COLO829 (cell line): ENCODE measurements at regions not wholly inside any gene's neighbourhood (a gene's known extent, or its start where the extent isn't known, plus 50 kb on each side); places are given as distances from the start of the nearest gene placed in this dataset.
"Not testable (repeated sequence)": the region's sequence is repeated elsewhere in the genome, so short reads cannot be mapped to it uniquely, and the experiment has no call there.

ENCODE experiments used
- DNase-seq: peaks from one replicate; pipeline ENCODE4 v3.0.0; 2012; ENCODE audit warnings: low spot score

GRCh38 chrX:149420566-149420965 lies 84.5 kb downstream of the IDS start:
- DNase-seq = not testable (repeated sequence)

GRCh38 chrX:149398027-149398426 lies 107.1 kb downstream of the IDS start:
- no peak for DNase-seq

GRCh38 chrX:149392921-149393320 lies 112.2 kb downstream of the IDS start:
- DNase-seq = no peak

- no peak for DNase-seq
Measured at GRCh38 chrX:149383852-149384251, 121.3 kb downstream of the IDS start.

GRCh38 chrX:149374751-149375150 lies 130.4 kb downstream of the IDS start:
- no peak for DNase-seq

- DNase-seq = no peak
Measured at GRCh38 chrX:149372866-149373265, 132.2 kb downstream of the IDS start.

- no peak for DNase-seq
Measured at GRCh38 chrX:149371986-149372385, 133.1 kb downstream of the IDS start.

GRCh38 chrX:149370097-149370496 lies 135.0 kb downstream of the IDS start:
- DNase-seq = no peak

GRCh38 chrX:149365552-149365951 lies 139.6 kb downstream of the IDS start:
- no peak for DNase-seq

GRCh38 chrX:149365061-149365460 lies 140.0 kb downstream of the IDS start:
- no peak for DNase-seq

- no peak for DNase-seq
Measured at GRCh38 chrX:149363965-149364364, 141.1 kb downstream of the IDS start.

- no peak for DNase-seq
Measured at GRCh38 chrX:149346306-149346705, 158.8 kb downstream of the IDS start.

- DNase-seq = no peak
Measured at GRCh38 chrX:149322316-149322715, 182.8 kb downstream of the IDS start.

- DNase-seq = no peak
Measured at GRCh38 chrX:149313871-149314371, 191.2 kb downstream of the IDS start.

- DNase-seq = no peak
Measured at GRCh38 chrX:149312988-149313387, 192.1 kb downstream of the IDS start.

- no peak for DNase-seq
Measured at GRCh38 chrX:149312097-149312496, 193.0 kb downstream of the IDS start.

GRCh38 chrX:149302705-149303104 lies 202.4 kb downstream of the IDS start:
- no peak for DNase-seq

GRCh38 chrX:149298111-149298510 lies 207.0 kb downstream of the IDS start:
- DNase-seq = no peak

- no peak for DNase-seq
Measured at GRCh38 chrX:149296092-149296491, 209.0 kb downstream of the IDS start.

GRCh38 chrX:149286940-149287349 lies 218.2 kb downstream of the IDS start:
- DNase-seq = peak; percentile 60

- no peak for DNase-seq
Measured at GRCh38 chrX:149284616-149285015, 220.5 kb downstream of the IDS start.

GRCh38 chrX:149283853-149284252 lies 221.3 kb downstream of the IDS start:
- DNase-seq = no peak

GRCh38 chrX:149282909-149283308 lies 222.2 kb downstream of the IDS start:
- DNase-seq = no peak

- DNase-seq = no peak
Measured at GRCh38 chrX:149280011-149280410, 225.1 kb downstream of the IDS start.

- no peak for DNase-seq
Measured at GRCh38 chrX:149275836-149276235, 229.3 kb downstream of the IDS start.
